Kidney tubule cell (primary cell): ENCODE measurements at regions not wholly inside any gene's neighbourhood (a gene's known extent, or its start where the extent isn't known, plus 50 kb on each side); places are given as distances from the start of the nearest gene placed in this dataset.
"Not testable (repeated sequence)": the region's sequence is repeated elsewhere in the genome, so short reads cannot be mapped to it uniquely, and the experiment has no call there.

ENCODE experiments used
- DNase-seq: peaks from one replicate; pipeline ENCODE4 v3.0.0-alpha.2; 2018; ENCODE audit warnings: low spot score

DNA sequence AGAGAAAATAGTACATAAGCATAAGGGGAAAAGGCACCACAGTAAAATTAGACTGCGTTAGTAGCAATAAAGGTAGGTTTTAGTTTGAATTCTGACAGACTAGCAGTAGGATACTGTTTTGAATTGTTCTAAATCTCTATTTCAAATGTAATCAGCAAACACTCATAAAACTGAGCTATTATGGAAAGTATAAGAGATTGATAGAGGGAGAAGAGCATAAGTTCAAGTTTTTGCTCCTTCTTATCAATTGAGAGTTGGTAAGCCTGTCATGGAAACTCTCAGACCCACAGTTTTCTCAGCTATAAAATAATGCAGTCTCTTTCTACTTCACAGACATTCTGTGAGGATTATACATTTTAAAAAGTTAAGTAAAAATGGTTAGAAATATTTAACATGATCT lies 840.2 kb upstream of the CNTN5 start:
- no peak for DNase-seq

DNA sequence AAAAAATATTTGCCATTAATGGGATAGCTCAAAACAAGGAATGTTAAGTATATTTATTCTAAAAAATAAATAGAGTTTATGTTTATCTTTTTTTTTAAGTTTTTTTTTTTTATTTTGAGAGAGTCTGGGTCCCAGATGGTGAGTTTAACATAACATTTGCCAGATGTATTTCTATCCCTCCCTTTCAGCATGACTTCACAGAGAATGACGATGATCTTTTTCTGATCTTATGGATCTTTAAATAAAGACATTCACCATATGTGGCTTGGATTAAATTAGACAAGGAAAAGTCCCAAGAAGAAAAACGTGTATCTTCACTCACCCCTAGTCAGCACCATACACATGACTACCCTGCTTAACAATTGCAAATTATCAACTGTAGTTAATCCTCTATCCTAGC lies 839.8 kb upstream of the CNTN5 start:
- DNase-seq = no peak

DNA sequence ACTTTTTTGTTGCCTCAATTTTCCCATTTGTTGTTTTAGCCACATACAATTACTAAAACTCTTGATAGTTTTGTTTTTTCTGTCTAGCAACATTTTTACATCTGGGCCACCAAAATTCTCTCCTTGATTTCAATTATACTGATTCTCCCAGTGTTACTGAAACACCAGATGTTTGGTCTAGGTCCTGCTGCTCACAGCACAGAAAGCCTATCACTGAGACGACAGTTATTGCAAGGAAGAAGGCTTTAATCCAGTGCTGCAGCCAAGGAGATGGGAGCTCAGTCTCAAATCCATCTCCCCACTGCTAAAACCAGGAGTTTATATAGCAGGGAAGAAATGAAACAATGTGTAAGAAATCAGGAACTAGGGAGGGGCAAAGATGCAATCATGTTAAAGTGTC lies 837.7 kb upstream of the CNTN5 start:
- DNase-seq = no peak

DNA sequence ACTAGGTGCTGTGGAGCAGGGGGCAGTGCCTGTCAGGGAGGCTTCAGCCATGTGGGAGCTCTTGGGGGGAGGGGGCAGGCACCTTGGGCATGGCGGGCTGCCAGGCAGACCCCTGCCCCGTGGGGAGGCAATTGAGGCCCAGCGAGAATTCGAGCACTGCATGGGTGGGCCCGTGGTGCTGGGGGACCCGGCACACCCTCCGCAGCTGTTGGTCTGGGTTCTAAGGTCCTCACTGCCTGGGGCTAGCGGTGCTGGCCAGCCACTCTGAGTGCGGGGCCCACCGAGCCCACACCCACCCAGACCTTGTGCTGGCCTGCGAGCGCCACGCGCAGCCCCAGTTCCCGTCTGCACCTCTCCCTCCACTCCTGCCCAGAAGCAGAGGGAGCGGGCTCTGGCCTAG lies 835.5 kb upstream of the CNTN5 start:
- no peak for DNase-seq

DNA sequence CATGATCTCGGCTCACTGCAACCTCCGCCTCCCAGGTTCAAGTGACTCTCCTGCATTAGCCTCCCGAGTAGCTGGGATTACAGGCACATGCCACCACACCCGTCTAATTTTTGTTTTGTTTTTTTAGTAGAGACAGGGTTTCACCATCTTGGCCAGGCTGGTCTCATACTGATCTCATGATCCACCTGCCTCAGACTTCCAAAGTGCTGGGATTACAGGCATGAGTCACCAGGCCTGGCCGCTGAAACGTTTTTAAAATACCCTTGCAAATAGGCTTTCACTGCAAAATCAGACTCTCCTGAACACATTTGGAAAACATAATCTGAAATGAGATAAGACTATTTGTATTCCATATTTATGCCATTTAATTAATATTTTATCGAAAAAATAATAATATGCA lies 826.1 kb upstream of the CNTN5 start:
- DNase-seq = no peak

DNA sequence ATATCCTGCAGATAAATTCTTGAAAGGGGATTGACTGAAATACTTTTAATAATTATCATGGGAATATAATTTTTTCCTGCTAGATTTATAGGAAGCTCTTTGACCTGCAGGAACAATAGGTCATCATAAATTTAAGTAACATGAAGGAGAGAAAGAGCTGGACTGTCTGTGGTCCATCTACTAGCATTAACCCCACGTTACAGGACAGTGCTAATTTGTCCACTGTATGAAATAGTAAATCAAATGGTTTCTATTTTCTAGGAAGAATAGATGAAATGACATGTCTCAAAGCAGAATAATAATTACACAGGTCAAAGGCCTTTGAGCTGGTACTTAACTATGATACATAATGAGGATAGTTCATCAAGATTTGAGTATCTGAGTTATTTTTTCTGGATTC lies 825.4 kb upstream of the CNTN5 start:
- no peak for DNase-seq

DNA sequence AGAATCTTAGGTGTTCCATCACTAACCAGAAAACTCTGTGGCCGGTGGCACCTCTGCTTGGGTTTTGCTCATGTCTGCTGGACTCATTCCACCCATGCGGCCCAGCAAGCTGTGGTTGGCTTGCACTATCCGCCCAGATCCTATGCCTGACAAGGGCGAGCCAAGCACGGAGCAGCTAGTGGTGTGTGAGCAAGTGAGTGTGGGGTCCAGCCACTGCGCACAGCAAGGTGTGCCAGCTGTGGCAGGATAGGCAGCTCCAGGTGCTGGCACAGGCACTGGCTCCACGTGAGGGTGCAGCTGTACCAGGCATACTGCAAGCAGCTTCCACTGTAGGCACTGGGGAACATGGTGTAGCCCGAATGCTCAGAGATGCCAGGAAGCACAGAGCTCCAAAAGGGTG lies 813.7 kb upstream of the CNTN5 start:
- no peak for DNase-seq

DNA sequence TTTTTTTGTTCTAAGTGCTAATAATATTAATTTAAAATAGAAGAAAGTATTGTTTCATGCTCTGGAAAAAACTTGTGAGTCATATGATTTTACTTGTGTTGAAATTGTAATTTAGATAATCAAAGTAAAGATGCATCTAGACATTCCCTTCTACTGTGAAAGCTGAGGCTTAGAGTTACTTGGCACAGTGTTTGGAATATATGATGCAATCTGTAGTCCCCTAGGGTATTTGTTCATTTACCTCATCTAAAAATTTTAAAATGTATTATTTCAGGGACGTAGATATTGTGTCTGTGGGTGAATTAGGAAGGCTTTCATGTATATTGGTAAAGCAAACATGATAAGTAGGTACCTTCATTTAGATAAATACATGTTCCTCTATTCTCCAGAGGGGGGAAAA lies 793.5 kb upstream of the CNTN5 start:
- DNase-seq = no peak

DNA sequence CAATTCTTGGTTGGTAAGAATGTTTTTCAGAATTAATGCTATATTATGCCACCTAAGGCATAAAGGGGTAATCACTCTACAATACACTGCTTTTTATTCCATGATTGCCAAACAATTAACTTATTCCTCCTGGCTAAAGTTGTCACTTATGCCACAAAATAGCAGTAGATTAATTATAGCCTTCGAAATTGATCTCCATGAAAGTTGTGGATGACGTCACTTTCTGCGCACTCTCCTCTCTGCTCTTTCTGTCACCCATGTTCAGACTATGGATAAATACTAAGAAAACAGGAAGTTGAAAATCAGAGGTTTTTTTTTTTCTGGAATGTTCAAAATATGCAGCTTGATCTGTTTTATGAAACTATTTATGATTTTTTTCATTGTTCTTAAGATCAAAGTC lies 790.1 kb upstream of the CNTN5 start:
- DNase-seq = no peak

DNA sequence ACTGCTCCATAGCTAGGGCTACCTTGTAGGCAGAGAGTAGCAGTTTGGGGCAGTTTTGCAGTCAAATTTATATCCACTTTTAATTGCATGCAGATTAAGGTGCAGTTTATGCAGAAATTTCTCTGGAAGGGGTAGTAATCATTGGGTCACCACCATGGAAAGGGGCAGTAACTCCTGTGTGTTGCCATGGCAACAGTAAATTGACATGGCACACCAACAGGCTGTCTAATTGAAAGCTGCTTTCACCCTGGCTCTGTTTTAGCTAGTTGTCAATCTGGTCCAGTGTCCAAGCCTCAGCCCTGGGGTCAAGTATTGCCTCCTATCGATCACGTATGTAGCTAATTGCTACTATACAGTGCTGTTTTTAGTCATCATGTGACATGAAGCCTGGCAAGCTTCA lies 786.1 kb upstream of the CNTN5 start:
- no peak for DNase-seq

DNA sequence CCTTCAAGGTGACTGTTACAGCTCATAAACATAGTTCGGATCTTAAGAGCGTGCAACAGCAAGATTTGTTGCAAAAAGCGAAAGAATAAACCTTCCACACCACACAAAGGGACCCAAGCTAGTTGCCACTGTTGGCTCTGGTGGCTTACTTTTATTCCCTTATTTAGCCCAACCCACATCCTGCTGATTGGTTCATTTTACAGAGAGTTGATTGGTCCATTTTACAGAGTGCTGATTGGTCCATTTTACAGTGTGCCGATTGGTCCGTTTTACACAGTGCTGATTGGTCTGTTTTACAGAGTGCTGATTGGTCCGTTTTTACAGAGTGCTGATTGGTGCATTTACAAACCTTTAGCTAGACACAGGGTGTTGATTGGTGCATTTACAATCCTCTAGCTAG lies 776.9 kb upstream of the CNTN5 start:
- no peak for DNase-seq

DNA sequence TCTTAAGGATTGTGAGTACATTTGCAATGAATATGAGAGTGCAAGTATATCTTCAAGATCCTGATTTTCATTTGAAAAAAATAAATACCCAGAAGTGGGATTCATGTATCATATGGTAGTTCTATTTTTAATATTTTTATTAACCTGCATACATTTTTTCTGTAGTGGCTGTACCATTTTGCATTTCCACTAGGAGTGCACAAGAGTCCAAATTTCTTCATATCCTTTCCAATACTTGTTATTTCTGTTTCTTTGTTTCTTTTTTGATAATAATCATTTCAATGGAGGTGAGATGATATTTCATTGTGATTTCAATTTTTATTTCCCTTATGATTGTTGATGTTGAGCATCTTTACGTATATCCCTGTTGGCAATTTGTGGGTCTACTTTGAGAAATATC lies 759.8 kb upstream of the CNTN5 start:
- DNase-seq = no peak

DNA sequence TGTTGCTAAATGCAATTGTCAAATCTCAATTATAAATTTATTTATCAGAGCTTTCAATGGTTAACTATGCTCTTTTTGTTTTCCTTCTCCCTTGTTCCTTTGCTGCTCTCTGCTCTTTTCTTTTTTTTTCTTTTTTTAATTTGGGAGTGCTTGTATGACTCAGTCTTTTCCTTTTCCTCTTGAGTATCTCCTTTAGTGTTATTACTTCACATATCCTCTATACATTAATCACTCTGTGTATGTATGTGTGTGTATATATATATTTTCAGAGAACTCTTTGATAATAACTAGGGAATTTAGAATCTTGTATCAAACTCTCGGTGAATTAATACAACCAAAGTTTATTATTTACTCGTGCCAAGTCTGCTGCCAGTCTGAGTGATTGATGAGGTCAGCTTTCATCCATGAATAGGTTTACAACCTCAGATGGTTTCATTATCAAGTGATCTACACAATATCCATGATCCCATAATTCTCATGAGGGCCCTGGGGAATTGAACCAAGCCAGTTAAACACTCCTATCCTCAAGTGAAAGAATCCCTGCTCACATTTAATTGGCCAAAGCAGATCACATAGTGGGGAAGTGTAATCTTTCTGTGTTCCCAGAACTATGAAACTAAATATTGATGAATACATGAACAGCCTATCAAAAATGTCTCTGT lies 743.4 kb upstream of the CNTN5 start:
- no peak for DNase-seq

DNA sequence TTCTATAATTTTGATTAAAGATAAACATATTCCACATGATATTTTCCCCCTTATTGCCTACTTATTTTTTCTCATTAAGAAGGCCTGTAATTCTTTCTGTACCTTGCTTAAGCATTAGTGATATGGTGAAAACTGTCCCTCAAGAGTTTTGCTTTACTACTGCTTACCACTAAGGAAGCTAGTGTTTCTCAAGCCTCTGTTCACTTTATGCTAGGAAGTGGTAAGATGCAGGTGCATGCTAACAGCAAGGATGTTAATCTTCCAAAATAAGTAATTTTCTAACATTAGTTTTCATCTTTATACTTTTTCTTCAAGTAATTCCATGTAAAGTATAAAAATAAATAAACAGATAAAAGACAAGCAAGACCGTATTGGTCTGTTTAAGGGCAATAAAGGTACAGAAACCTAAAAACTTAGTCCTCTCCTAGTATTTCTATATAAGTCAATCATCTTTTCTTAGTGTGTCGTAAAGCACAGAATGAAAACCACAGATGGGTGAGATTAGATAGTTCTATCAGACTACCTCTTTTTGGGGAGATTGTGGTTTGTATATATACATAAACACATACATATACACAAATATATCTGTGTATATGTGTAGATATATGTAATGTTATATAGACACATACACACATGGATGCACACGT lies 731.0 kb upstream of the CNTN5 start:
- no peak for DNase-seq

DNA sequence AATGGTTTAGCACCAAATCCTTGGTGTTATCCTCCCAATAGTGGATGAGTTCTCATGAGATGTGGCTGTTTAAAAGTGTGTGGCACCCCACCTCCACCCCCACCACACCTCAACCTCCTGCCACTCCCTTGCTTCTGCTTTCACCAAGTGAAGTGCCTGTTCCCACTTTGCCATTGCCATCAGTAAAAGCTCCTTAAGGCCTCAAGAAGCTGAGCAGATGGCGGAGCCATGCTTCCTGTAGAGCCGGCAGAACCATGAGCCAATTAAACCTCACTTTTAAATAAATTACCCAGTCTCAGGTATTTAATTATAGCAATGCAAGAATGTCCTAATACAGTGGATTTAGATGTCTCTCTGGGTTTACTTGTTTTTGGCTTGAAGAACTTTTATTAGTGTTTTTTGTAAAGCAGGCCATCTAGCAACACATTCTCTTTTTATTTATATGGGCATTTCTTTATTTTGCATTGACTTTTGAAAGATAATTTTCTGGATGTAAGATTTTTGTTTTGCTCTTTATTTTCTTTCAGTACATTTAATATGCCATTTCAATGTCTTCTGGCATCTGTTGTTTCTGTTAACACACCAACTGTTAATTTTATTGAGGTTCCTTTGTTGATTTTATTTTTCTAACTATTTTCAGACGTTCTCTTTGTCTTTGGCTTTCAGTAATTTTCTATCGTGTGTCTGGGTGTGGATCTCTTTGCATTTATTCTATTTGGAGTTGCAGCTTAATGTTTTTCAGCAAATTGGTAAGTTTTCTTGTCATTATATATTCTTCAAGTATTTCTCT lies 724.5 kb upstream of the CNTN5 start:
- DNase-seq = no peak

DNA sequence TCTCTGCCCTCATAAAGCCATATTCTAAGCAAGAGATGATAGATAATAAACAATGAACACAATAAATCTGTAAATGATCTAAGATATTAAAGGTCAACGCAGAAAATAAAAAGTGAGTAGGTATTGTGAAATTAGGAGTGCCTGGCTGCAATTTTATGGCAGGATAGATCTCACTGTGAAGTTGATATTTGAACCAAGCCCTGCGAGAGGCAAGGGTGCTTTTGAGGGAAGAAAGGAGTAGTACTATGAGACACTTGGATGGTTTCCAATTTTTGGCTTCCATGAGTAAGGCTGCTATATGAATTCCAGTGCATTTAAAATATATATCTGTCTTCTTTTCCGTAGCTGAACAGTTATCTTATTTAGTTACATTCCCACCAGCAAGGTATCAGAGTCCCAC lies 720.0 kb upstream of the CNTN5 start:
- no peak for DNase-seq

DNA sequence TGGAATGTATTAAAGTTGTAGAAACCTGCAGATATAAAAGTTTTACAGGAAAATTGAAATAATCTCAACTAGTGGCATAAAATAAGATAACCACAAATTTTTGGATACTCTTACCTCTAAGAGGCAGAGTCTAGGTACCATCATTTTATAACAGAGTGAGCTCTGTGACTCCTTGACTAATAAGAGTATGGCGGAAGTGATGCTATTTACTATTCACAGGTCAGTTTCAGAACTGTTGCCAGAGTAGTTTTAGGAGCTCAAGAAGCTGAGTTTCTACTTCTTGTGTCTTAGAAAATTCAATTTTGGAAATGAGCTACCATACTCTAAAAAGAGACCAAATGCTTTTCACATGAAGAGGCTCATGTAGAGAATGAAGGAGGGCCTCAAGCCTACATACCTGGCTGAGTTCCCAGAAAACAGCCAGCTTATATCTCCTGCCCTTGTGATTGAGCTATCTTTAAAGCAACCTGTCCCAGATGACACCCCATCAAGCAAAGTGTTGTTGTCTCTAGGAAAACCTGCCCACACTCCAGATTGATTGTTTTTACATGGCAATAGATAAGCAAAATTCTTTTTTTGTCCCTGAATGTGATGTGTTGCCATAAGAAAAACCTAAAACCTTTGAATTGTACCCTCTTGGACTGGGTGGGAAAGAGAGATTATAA lies 712.8 kb upstream of the CNTN5 start:
- DNase-seq = no peak

DNA sequence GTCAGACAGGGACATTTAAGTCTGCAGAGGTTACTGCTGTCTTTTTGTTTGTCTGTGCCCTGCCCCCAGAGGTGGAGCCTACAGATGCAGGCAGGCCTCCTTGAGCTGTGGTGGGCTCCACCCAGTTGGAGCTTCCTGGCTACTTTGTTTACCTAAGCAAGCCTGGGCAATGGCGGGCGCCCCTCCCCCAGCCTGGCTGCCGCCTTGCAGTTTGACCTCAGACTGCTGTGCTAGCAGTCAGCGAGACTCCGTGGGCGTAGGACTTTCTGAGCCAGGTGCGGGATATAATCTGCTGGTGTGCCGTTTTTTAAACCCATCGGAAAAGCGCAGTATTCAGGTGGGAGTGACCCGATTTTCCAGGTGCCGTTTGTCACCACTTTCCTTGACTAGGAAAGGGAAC lies 690.4 kb upstream of the CNTN5 start:
- DNase-seq = not testable (repeated sequence)

DNA sequence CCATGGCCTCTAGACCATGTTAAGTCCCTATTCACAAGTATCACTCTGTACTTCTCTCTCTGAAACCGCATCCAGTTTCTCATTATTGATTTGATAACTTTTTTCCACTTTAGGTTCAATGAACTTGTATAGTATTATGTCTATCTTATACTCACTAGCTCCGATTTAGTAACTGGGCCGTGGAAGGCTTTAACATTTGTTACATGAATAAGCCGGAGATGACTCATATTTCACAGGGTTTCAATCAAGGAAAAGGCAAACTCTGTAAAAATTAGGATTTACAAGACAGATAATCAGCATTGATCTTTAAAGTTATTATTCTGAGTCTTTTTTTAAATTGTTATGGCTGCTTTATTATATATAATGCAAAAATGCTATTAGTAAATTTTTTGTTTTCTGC lies 662.2 kb upstream of the CNTN5 start:
- no peak for DNase-seq

DNA sequence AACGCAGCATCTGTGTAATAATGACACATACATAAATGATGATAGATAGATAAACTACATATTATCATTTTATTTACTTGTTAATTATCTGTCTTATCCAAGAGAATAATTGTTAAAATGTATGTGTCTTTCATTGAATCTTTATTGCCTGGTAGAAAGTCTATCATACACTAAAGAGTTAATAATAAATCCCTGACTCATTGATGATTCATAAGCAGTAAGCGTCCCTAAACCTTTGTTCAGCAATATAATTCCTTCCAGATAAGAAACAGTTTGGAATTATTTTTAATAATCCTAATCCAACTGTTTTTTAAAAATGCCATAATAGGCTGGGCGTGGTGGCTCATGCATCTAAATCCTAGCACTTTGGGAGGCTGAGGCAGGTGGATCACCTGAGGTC lies 655.6 kb upstream of the CNTN5 start:
- DNase-seq = peak; percentile 4

DNA sequence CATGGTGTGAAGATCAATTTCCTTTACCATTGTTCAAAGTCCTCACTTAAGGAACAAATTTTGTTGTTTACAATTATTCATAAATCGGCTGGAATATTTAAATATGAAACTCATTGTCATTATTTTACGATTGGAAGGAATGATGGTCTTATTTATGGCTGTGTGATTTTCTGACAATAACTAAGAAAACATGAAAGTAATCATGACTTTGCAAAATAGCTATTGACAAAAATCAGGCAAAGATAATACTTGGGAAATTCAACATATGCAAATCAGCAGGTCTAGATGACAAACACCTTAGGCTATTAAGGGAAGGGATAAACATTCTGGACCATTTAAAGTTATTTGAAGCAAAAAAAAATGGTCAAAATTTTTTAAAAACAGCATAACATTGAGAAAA lies 654.8 kb upstream of the CNTN5 start:
- no peak for DNase-seq

DNA sequence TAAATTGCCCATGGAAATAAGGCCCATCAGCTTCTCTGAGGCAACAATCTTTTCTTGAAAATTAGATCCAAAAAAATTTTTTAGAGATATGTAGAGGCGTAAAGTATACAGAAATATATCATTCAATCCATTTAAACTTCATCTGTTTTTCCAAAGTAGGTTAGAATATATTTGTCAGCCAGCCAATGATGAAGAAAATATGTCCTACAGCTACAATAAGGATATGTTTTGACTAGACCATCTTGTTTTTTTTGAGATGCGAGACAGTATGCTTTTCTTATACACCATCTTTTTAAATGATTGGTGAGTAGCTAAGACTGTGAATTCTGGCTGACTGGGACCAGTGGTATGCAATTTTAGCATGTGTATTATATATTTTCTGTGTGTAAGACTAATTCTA lies 630.4 kb upstream of the CNTN5 start:
- DNase-seq = no peak

DNA sequence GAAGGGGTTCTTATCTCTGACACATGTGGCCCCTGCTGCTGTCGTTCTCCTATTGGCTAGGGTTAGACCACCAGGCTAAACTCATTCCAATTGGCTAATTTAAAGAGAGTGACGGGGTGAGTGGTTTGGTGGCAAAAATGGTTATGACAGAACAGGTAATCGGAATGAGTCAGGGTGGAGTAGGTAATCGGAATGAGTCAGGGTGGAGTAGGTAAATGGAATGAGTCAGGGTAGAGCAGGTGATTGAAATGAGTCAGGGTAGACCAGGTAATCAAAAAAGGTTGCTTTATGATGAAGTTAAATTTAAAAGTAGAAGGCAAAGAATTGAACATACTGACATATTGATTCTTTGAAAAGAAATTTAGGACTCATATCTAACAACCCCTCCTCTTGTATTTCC lies 626.2 kb upstream of the CNTN5 start:
- not testable (repeated sequence) for DNase-seq
